PC-3 (cell line): ENCODE measurements at regions not wholly inside any gene's neighbourhood (a gene's known extent, or its start where the extent isn't known, plus 50 kb on each side); places are given as distances from the start of the nearest gene placed in this dataset.

Source experiments
- CTCF ChIP-seq: fragments of 300-600 bp; sonication (generic); conservative IDR thresholded peaks from 2 replicates; pipeline ENCODE4 v1.5.1; 2017; ENCODE audit warnings: antibody characterized with exemption, low read depth, mild to moderate bottlenecking, low read length
- EZH2phosphoT487 ChIP-seq: fragments of 300-600 bp; sonication (generic); IDR thresholded peaks from 2 replicates; pipeline ENCODE4 v1.6.1; 2018; ENCODE audit warnings: mild to moderate bottlenecking, antibody characterized with exemption, low read length, borderline replicate concordance

- TF ChIP-seq CTCF (no peak), EZH2phosphoT487 (no peak)
Observed at GRCh38 chr1:82562448-82562847, 761.7 kb downstream of the ADGRL2 start.
